OCI-LY7 (cell line): ENCODE measurements at regions not wholly inside any gene's neighbourhood (a gene's known extent, or its start where the extent isn't known, plus 50 kb on each side); places are given as distances from the start of the nearest gene placed in this dataset.

Experiments used
- BruUV-seq: library from RNA; stranded (reverse); fragments of 400-500 nt; replicated peaks from 2 replicates; lab custom pipeline; 2021; lab: Mats Ljungman, UMichigan
- CTCF ChIA-PET: fragments of 300-600 bp; sonication (Branson Sonifier 250); formaldehyde crosslinking; loops from one replicate; lab custom pipeline; 2022; ENCODE audit warnings: antibody characterized with exemption; ENCODE audit not compliant: unreplicated experiment; lab: Charles Lee
- POLR2A ChIA-PET: fragments of 300-600 bp; sonication (Branson Sonifier 250); formaldehyde crosslinking; loops from one replicate; lab custom pipeline; 2022; ENCODE audit warnings: antibody characterized with exemption; lab: Charles Lee
- DNase-seq: peaks from one replicate; pipeline ENCODE4 v3.0.0-alpha.2; 2015; ENCODE audit warnings: low spot score
- H2AFZ ChIP-seq: fragments of 200-600 bp; sonication (generic), shearing (Covaris generic); 2 replicates; pipeline ENCODE4 v1.6.1; 2014; ENCODE audit warnings: mild to moderate bottlenecking, antibody characterized with exemption, low read length, moderate library complexity
- H3K27ac ChIP-seq: fragments of 200-600 bp; sonication (generic); 2 replicates; pipeline ENCODE4 v1.5.1; 2014; ENCODE audit warnings: mixed run types, low read depth, mild to moderate bottlenecking, moderate library complexity, low read length, inconsistent platforms; ENCODE audit not compliant: poor library complexity, severe bottlenecking
- H3K36me3 ChIP-seq: fragments of 200-600 bp; sonication (generic); 2 replicates; pipeline ENCODE4 v1.6.1; 2014; ENCODE audit warnings: mild to moderate bottlenecking, antibody characterized with exemption, low read length, moderate library complexity, mixed read lengths; ENCODE audit not compliant: insufficient read depth
- H3K4me1 ChIP-seq: fragments of 200-600 bp; sonication (generic); 2 replicates; pipeline ENCODE4 v1.5.1; 2014; ENCODE audit warnings: mild to moderate bottlenecking, low read length; ENCODE audit not compliant: insufficient read depth, poor library complexity, severe bottlenecking
- H3K4me2 ChIP-seq: fragments of 200-600 bp; sonication (generic); 2 replicates; pipeline ENCODE4 v1.6.1; 2014; ENCODE audit warnings: mild to moderate bottlenecking, low read length
- H3K4me3 ChIP-seq: fragments of 200-600 bp; sonication (generic); 2 replicates; pipeline ENCODE4 v1.5.1; 2014; ENCODE audit warnings: mild to moderate bottlenecking, low read depth, low read length; ENCODE audit not compliant: poor library complexity, severe bottlenecking
- H3K79me2 ChIP-seq: fragments of 200-600 bp; sonication (generic); 2 replicates; pipeline ENCODE4 v1.6.1; 2016; ENCODE audit warnings: low read depth, mild to moderate bottlenecking, low read length, moderate library complexity, mixed read lengths; ENCODE audit not compliant: insufficient read depth
- H3K9me2 ChIP-seq: fragments of 200-600 bp; sonication (generic); 2 replicates; pipeline ENCODE4 v1.6.1; 2016; ENCODE audit warnings: mild to moderate bottlenecking, low read length, mixed read lengths; ENCODE audit not compliant: insufficient read depth
- H3K9me3 ChIP-seq: fragments of 200-600 bp; sonication (generic); 2 replicates; pipeline ENCODE4 v1.6.1; 2014; ENCODE audit warnings: mild to moderate bottlenecking, mixed run types, low read length, mixed read lengths
- H4K20me1 ChIP-seq: fragments of 200-600 bp; sonication (generic); 2 replicates; pipeline ENCODE4 v1.6.1; 2014; ENCODE audit warnings: mild to moderate bottlenecking, antibody characterized with exemption, low read length, moderate library complexity, mixed read lengths; ENCODE audit not compliant: insufficient read depth
- EZH2phosphoT487 ChIP-seq: fragments of 200-600 bp; sonication (generic); IDR thresholded peaks from 2 replicates; pipeline ENCODE4 v1.6.1; 2018; ENCODE audit warnings: low read depth, borderline replicate concordance, mild to moderate bottlenecking, mixed run types, antibody characterized with exemption, low read length, moderate library complexity, mixed read lengths
- intact Hi-C: fragments of 100-400 bp; cut with micrococcal nuclease; formaldehyde crosslinking; loops from one replicate; pipeline ENCODE4 v1.10.0; 2022; ENCODE audit not compliant: unreplicated experiment
- TF ChIP-seq, protein P1 (sequence below): fragments of 200-600 bp; sonication (generic); conservative IDR thresholded peaks from 2 replicates; pipeline ENCODE4 v1.5.1; 2014; ENCODE audit warnings: mild to moderate bottlenecking, antibody characterized with exemption, low read length, moderate library complexity, mixed read lengths

DNA sequence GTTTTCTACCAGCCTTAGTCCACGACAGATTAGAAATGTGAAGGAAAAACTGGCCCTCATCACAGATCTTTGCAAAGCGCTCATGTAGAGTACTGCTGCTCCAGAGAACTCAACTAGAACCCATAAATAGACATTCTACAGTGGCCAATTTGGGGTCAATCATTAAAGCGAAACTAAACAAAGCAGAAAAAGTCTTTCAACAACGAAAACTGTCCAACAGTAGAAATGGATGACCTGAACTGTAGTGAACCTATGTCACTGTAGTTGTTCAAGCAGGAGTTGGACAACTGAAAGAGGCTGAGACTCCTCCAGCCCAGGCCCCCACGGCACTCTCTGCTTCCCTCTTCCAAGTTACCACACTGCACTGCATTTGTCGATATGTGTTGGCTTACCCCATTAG is 472.6 kb downstream of the BCAT1 start:
- Histone ChIP-seq H3K4me3 (no peak overlapping the region), H4K20me1 (no peaks in the 10 kb centered on the region), H3K4me2 (no peak overlapping the region), H3K27ac (no peak overlapping the region), H3K9me2 (no peaks in the 10 kb centered on the region), H3K36me3 (no peaks in the 10 kb centered on the region), H3K9me3 (no peaks in the 10 kb centered on the region), H3K79me2 (no peaks in the 10 kb centered on the region), H3K4me1 (no peaks in the 10 kb centered on the region), H2AFZ (no peak overlapping the region)
- TF ChIP-seq, protein P1, sequence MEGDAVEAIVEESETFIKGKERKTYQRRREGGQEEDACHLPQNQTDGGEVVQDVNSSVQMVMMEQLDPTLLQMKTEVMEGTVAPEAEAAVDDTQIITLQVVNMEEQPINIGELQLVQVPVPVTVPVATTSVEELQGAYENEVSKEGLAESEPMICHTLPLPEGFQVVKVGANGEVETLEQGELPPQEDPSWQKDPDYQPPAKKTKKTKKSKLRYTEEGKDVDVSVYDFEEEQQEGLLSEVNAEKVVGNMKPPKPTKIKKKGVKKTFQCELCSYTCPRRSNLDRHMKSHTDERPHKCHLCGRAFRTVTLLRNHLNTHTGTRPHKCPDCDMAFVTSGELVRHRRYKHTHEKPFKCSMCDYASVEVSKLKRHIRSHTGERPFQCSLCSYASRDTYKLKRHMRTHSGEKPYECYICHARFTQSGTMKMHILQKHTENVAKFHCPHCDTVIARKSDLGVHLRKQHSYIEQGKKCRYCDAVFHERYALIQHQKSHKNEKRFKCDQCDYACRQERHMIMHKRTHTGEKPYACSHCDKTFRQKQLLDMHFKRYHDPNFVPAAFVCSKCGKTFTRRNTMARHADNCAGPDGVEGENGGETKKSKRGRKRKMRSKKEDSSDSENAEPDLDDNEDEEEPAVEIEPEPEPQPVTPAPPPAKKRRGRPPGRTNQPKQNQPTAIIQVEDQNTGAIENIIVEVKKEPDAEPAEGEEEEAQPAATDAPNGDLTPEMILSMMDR: no peak
- POLR2A ChIA-PET: no interaction called here
- intact Hi-C loops: no loop called here
- CTCF ChIA-PET: no interaction called here
- BruUV-seq: no TSS peak
- DNase-seq: no peak

DNA sequence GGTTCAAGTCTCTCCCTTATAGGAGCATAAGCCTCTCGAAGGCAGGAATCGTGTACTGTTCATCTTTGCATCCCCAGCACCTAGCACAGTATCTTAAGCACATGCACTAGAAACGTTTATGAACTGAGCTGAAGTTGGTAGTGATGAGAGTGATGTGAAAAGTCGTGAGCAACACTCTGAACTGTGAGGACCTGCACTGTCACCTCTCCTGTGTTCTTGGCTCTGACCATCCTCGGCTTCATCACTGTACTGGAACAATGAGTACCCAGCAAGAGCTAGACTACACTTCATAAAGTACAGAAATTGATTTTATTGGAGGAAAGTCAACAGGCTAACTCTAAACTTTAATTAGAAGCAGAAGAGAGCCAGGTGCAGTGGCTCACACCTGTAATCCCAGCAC is 473.6 kb downstream of the BCAT1 start:
- Histone ChIP-seq H3K27ac (no peak overlapping the region), H4K20me1 (no peaks in the 10 kb centered on the region), H3K4me1 (no peaks in the 10 kb centered on the region), H2AFZ (no peak overlapping the region), H3K4me3 (no peak overlapping the region), H3K9me2 (no peaks in the 10 kb centered on the region), H3K4me2 (no peak overlapping the region), H3K9me3 (no peaks in the 10 kb centered on the region), H3K36me3 (no peaks in the 10 kb centered on the region), H3K79me2 (no peaks in the 10 kb centered on the region)
- intact Hi-C loops: no loop called here
- ChIA-PET POLR2A (no interaction called here), CTCF (no interaction called here)
- no TSS peak for BruUV-seq
- TF ChIP-seq, protein P1: no peak
- no peak for TF ChIP-seq EZH2phosphoT487
- no peak for DNase-seq

DNA sequence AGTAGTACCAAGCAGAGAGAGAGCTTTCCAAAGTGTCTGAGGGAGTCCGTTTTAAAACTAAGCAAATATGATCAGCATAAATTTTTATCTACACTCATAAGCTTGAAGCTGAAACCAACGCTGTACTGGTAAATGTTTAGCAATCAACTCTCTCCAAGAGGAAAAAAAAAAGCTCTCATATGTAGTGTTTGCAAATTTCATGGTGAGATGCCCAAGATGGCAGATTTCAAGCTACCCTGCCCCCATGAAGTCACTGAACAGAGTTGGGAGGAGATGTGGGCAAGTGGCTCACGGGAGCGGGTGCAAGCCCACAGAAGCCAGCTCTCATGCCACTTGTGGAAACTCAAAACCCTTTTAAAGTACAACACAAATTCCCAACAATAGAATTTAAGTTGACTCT is 475.8 kb downstream of the BCAT1 start:
- H4K20me1 ChIP-seq: no peaks in the 10 kb centered on the region
- no peaks in the 10 kb centered on the region for H3K9me2 ChIP-seq
- H2AFZ ChIP-seq: no peak overlapping the region
- intact Hi-C loops: no loop called here
- H3K36me3 ChIP-seq: no peaks in the 10 kb centered on the region
- no TSS peak for BruUV-seq
- TF ChIP-seq, protein P1: no peak
- TF ChIP-seq EZH2phosphoT487: no peak
- ChIA-PET POLR2A (interaction anchor here (0.6 kb wide), 1 partner anchor 1355 kb away, joined by 3 read pairs; no protein-coding TSS in a partner anchor), CTCF (no interaction called here)
- DNase-seq: no peak
- H3K4me3 ChIP-seq: no peak overlapping the region
- no peak overlapping the region for H3K4me2 ChIP-seq
- no peaks in the 10 kb centered on the region for H3K9me3 ChIP-seq
- H3K79me2 ChIP-seq: no peaks in the 10 kb centered on the region
- H3K27ac ChIP-seq: no peak overlapping the region
- H3K4me1 ChIP-seq: no peaks in the 10 kb centered on the region
